Endothelial cell of umbilical vein (primary cell): ENCODE measurements at regions not wholly inside any gene's neighbourhood (a gene's known extent, or its start where the extent isn't known, plus 50 kb on each side); places are given as distances from the start of the nearest gene placed in this dataset.

Experiments used
- CTCF ChIP-seq, 2 donors: IDR thresholded peaks; 1 replicate in 1 of 2; 2 replicates in 1 of 2; pipeline ENCODE4 v1.5.1; 2011; ENCODE audit warnings: low read length in 2 of 2, mild to moderate bottlenecking in 2 of 2, moderate library complexity in 2 of 2, control low read depth in 1 of 2, inconsistent platforms in 1 of 2, low read depth in 1 of 2; ENCODE audit not compliant: insufficient read depth in 1 of 2; ENCODE audit errors: extremely low read depth in 1 of 2
- EZH2 ChIP-seq: IDR thresholded peaks from 2 replicates; pipeline ENCODE4 v1.6.1; 2012; ENCODE audit warnings: borderline replicate concordance, low read depth, mild to moderate bottlenecking, moderate library complexity, low read length, inconsistent platforms; ENCODE audit not compliant: severe bottlenecking
- POLR2AphosphoS5 ChIP-seq: IDR thresholded peaks from 2 replicates; pipeline ENCODE4 v1.6.1; 2012; ENCODE audit warnings: low read depth, mild to moderate bottlenecking, control low read depth, low read length, moderate library complexity; ENCODE audit not compliant: insufficient read depth

GRCh38 chr2:15712551-15713342, 121.1 kb downstream of the DDX1 start:
- TF ChIP-seq CTCF (IDR thresholded peaks at IDR 0.05; ENCODE audit: extremely low read depth in 1 of 2, insufficient read depth in 1 of 2, low read depth in 1 of 2, low read length in 2 of 2) (no peak), EZH2 (no peak), POLR2AphosphoS5 (no peak)
